Neural progenitor cell (in vitro differentiated cells): ENCODE measurements at regions not wholly inside any gene's neighbourhood (a gene's known extent, or its start where the extent isn't known, plus 50 kb on each side); places are given as distances from the start of the nearest gene placed in this dataset.

Experiments used
- DNase-seq: peaks from one replicate; pipeline ENCODE4 v3.0.0-alpha.2; 2016; ENCODE audit warnings: low spot score
- H2AFZ ChIP-seq: fragments of 200-600 bp; sonication (generic); replicated peaks from 2 replicates; pipeline ENCODE4 v1.6.1; 2016; ENCODE audit warnings: antibody characterized with exemption
- H3F3A ChIP-seq: fragments of 200-600 bp; sonication (generic); 2 replicates; pipeline ENCODE4 v1.6.1; 2016; ENCODE audit warnings: antibody characterized with exemption, low read depth
- H3K27ac ChIP-seq: fragments of 200-600 bp; sonication (generic); 2 replicates; pipeline ENCODE4 v1.5.1; 2016; ENCODE audit warnings: mild to moderate bottlenecking
- H3K27me3 ChIP-seq: fragments of 200-600 bp; sonication (generic); 2 replicates; pipeline ENCODE4 v1.6.1; 2016; ENCODE audit warnings: mild to moderate bottlenecking, moderate library complexity
- H3K36me3 ChIP-seq: fragments of 200-600 bp; sonication (generic); 2 replicates; pipeline ENCODE4 v1.5.1; 2016
- H3K4me1 ChIP-seq: fragments of 200-600 bp; sonication (generic); 2 replicates; pipeline ENCODE4 v1.6.1; 2016; ENCODE audit warnings: mixed run types
- H3K4me2 ChIP-seq: fragments of 200-600 bp; sonication (generic); 2 replicates; pipeline ENCODE4 v1.6.1; 2016
- H3K4me3 ChIP-seq: fragments of 200-600 bp; sonication (generic); 2 replicates; pipeline ENCODE4 v1.5.1; 2016
- H3K79me2 ChIP-seq: fragments of 200-600 bp; sonication (generic); 2 replicates; pipeline ENCODE4 v1.6.1; 2016; ENCODE audit warnings: low read depth
- H3K9ac ChIP-seq: fragments of 200-600 bp; sonication (generic); 2 replicates; pipeline ENCODE4 v1.6.1; 2016
- H3K9me3 ChIP-seq: fragments of 200-600 bp; sonication (generic); 2 replicates; pipeline ENCODE4 v1.5.1; 2016; ENCODE audit warnings: low read depth
- H4K20me1 ChIP-seq: fragments of 200-600 bp; sonication (generic); 2 replicates; pipeline ENCODE4 v1.6.1; 2016; ENCODE audit warnings: low read depth
- H3K27ac Mint-ChIP-seq: 3 replicates; pipeline ENCODE4 v1.8.0; 2021; ENCODE audit warnings: mixed read lengths
- H3K27me3 Mint-ChIP-seq: 2 replicates; pipeline ENCODE4 v1.8.0; 2022; ENCODE audit warnings: low read depth, mild to moderate bottlenecking, inconsistent platforms, moderate library complexity, mixed read lengths; ENCODE audit not compliant: insufficient read depth
- H3K36me3 Mint-ChIP-seq: 3 replicates; pipeline ENCODE4 v1.8.0; 2021; ENCODE audit warnings: mixed read lengths
- H3K4me1 Mint-ChIP-seq: 3 replicates; pipeline ENCODE4 v1.8.0; 2021; ENCODE audit warnings: mixed read lengths
- H3K4me3 Mint-ChIP-seq: 3 replicates; pipeline ENCODE4 v1.8.0; 2021; ENCODE audit warnings: mild to moderate bottlenecking, moderate library complexity, mixed read lengths
- H3K9me3 Mint-ChIP-seq: 3 replicates; pipeline ENCODE4 v1.8.0; 2020; ENCODE audit warnings: mixed read lengths
- EZH2 ChIP-seq: fragments of 200-600 bp; sonication (generic); IDR thresholded peaks from 2 replicates; pipeline ENCODE4 v1.6.1; 2017; ENCODE audit warnings: antibody characterized with exemption, mild to moderate bottlenecking, moderate library complexity
- EZH2phosphoT487 ChIP-seq: fragments of 200-600 bp; sonication (generic); IDR thresholded peaks from 2 replicates; pipeline ENCODE4 v1.6.1; 2017; ENCODE audit warnings: antibody characterized with exemption
- TF ChIP-seq, protein P1 (sequence below): fragments of 200-600 bp; sonication (generic); IDR thresholded peaks from 2 replicates; pipeline ENCODE4 v1.5.1; 2017; ENCODE audit warnings: antibody characterized with exemption, mild to moderate bottlenecking

GRCh38 chr10:78961760-78962159, 107.0 kb upstream of the ZMIZ1 start:
- Histone ChIP-seq H3K9ac (no peak overlapping the region), H3K36me3 (no peaks in the 10 kb centered on the region), H3K4me2 (no peak overlapping the region), H3F3A (no peaks in the 10 kb centered on the region), H3K4me3 (no peak overlapping the region), H3K27me3 (no peaks in the 10 kb centered on the region), H3K79me2 (no peaks in the 10 kb centered on the region), H3K27ac (no peak overlapping the region), H3K4me1 (peaks cover 23% of the 10 kb centered on the region), H2AFZ (no peak overlapping the region), H4K20me1 (no peaks in the 10 kb centered on the region), H3K9me3 (no peaks in the 10 kb centered on the region)
- H3K9me3 Mint-ChIP-seq = no peaks in the 10 kb centered on the region
- H3K4me3 Mint-ChIP-seq = no peak overlapping the region
- DNase-seq = no peak
- TF ChIP-seq EZH2 = no peak
- TF ChIP-seq, protein P1, sequence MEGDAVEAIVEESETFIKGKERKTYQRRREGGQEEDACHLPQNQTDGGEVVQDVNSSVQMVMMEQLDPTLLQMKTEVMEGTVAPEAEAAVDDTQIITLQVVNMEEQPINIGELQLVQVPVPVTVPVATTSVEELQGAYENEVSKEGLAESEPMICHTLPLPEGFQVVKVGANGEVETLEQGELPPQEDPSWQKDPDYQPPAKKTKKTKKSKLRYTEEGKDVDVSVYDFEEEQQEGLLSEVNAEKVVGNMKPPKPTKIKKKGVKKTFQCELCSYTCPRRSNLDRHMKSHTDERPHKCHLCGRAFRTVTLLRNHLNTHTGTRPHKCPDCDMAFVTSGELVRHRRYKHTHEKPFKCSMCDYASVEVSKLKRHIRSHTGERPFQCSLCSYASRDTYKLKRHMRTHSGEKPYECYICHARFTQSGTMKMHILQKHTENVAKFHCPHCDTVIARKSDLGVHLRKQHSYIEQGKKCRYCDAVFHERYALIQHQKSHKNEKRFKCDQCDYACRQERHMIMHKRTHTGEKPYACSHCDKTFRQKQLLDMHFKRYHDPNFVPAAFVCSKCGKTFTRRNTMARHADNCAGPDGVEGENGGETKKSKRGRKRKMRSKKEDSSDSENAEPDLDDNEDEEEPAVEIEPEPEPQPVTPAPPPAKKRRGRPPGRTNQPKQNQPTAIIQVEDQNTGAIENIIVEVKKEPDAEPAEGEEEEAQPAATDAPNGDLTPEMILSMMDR = no peak
- H3K27me3 Mint-ChIP-seq = peaks cover 16% of the 10 kb centered on the region
- H3K27ac Mint-ChIP-seq = no peak overlapping the region
- H3K4me1 Mint-ChIP-seq = peaks cover 59% of the 10 kb centered on the region
- no peaks in the 10 kb centered on the region for H3K36me3 Mint-ChIP-seq

DNA sequence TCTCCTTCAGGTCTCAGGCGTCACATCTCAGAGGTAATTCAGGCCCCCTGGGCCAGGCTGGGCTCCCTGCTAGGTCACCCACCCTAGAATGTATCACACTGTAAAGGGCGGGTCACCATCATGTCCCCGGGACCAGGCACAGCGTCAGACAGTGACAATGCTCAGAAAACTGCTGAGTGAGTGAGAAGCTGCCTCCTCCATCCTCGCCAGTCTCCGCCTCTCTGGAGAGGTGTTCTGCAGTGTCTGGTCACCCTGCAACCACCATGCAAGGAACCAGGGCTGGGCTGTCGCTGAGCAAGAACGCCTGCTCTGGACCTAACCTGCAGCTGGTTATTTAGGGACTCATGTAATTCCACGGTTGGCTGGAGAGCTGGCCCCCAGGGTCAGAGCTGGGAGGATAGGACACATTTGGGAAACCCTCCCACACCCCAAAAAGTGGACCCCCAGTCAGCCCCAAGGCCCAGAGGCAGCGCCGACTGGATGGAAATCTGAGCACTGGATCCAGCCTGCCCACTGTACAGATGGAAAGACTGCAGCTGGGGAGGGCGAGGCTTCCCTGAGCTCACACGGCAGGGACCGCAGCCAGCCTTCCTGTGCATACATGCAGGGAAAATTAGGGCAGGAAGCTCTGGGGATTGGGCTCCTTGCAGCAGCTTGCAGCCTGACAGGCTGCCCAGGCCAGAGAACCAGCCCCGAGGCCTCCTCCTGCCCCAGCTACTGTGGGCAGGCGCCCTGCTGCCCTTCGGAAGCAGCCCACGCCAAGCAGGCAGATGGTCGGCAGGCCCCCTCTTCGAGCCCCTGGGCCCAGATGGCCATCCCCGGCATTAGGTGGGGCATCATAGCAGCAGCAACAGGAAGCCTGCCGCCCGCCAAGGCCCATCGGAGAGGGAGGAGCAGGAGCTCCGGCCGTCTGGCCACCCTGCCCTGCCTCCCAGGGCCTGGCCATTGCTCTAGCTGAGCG, 105.4 kb upstream of the ZMIZ1 start:
- no peaks in the 10 kb centered on the region for H4K20me1 ChIP-seq
- H3K9me3 ChIP-seq = no peaks in the 10 kb centered on the region
- no peaks in the 10 kb centered on the region for H3F3A ChIP-seq
- H3K27me3 ChIP-seq = no peaks in the 10 kb centered on the region
- no peak overlapping the region for H3K4me3 Mint-ChIP-seq
- no peaks in the 10 kb centered on the region for H3K9me3 Mint-ChIP-seq
- H3K27ac Mint-ChIP-seq = no peak overlapping the region
- peaks cover 56% of the 10 kb centered on the region for H3K4me1 Mint-ChIP-seq
- no peak for DNase-seq
- no peak overlapping the region for H3K9ac ChIP-seq
- TF ChIP-seq EZH2 = no peak
- TF ChIP-seq, protein P1 = no peak
- TF ChIP-seq EZH2phosphoT487 = no peak
- no peaks in the 10 kb centered on the region for H3K36me3 ChIP-seq
- H3K79me2 ChIP-seq = no peaks in the 10 kb centered on the region
- no peak overlapping the region for H3K4me3 ChIP-seq
- H3K27me3 Mint-ChIP-seq = peaks cover 11% of the 10 kb centered on the region
- no peak overlapping the region for H3K27ac ChIP-seq
- no peak overlapping the region for H2AFZ ChIP-seq
- H3K36me3 Mint-ChIP-seq = no peaks in the 10 kb centered on the region
- H3K4me2 ChIP-seq = no peak overlapping the region
- H3K4me1 ChIP-seq = peaks cover 23% of the 10 kb centered on the region

- TF ChIP-seq EZH2 (no peak), EZH2phosphoT487 (no peak)
- TF ChIP-seq, protein P1 = no peak
- peak overlapping the region; percentile 58 for H3K4me2 ChIP-seq
- Mint-ChIP-seq H3K36me3 (no peaks in the 10 kb centered on the region), H3K9me3 (no peaks in the 10 kb centered on the region), H3K27me3 (peaks cover 14% of the 10 kb centered on the region), H3K27ac (peak overlapping the region; percentile 94), H3K4me3 (peak overlapping the region; percentile 69), H3K4me1 (peaks cover 61% of the 10 kb centered on the region)
- no peak overlapping the region for H3K9ac ChIP-seq
- H4K20me1 ChIP-seq = no peaks in the 10 kb centered on the region
- H3K36me3 ChIP-seq = no peaks in the 10 kb centered on the region
- no peak overlapping the region for H3K4me3 ChIP-seq
- H3K79me2 ChIP-seq = no peaks in the 10 kb centered on the region
- no peak for DNase-seq
- H3F3A ChIP-seq = peaks cover 2% of the 10 kb centered on the region
- peaks cover 27% of the 10 kb centered on the region for H3K4me1 ChIP-seq
- H3K9me3 ChIP-seq = no peaks in the 10 kb centered on the region
- no peak overlapping the region for H2AFZ ChIP-seq
- H3K27ac ChIP-seq = no peak overlapping the region
- no peaks in the 10 kb centered on the region for H3K27me3 ChIP-seq
Observed at GRCh38 chr10:78964274-78964951, 104.4 kb upstream of the ZMIZ1 start.
